Raji (cell line): ENCODE measurements at regions not wholly inside any gene's neighbourhood (a gene's known extent, or its start where the extent isn't known, plus 50 kb on each side); places are given as distances from the start of the nearest gene placed in this dataset.

Source experiments
- POLR2A ChIP-seq: IDR thresholded peaks from 2 replicates; pipeline ENCODE4 v1.6.1; 2011; ENCODE audit warnings: low read depth, low read length, control low read depth; ENCODE audit not compliant: insufficient read depth

GRCh38 chr6:150764334-150765066 is 101.0 kb upstream of the MTHFD1L start:
- TF ChIP-seq POLR2A: no peak

- TF ChIP-seq POLR2A: no peak
Observed at GRCh38 chr6:150765067-150765764, 100.3 kb upstream of the MTHFD1L start.

- TF ChIP-seq POLR2A: no peak
Observed at GRCh38 chr6:150766201-150766997, 99.1 kb upstream of the MTHFD1L start.

- no peak for TF ChIP-seq POLR2A
Observed at GRCh38 chr6:150767161-150767560, 98.3 kb upstream of the MTHFD1L start.

GRCh38 chr6:150767571-150768018 is 97.9 kb upstream of the MTHFD1L start:
- no peak for TF ChIP-seq POLR2A

GRCh38 chr6:150770637-150771036 is 94.9 kb upstream of the MTHFD1L start:
- TF ChIP-seq POLR2A: no peak

- TF ChIP-seq POLR2A: no peak
Observed at GRCh38 chr6:150773969-150774368, 91.5 kb upstream of the MTHFD1L start.

- no peak for TF ChIP-seq POLR2A
Observed at GRCh38 chr6:150775415-150776203, 89.9 kb upstream of the MTHFD1L start.

GRCh38 chr6:150777736-150778135 is 87.8 kb upstream of the MTHFD1L start:
- no peak for TF ChIP-seq POLR2A

GRCh38 chr6:150783813-150784212 is 81.7 kb upstream of the MTHFD1L start:
- no peak for TF ChIP-seq POLR2A

GRCh38 chr6:150787429-150787828 is 78.1 kb upstream of the MTHFD1L start:
- TF ChIP-seq POLR2A: no peak

GRCh38 chr6:150788089-150788488 is 77.4 kb upstream of the MTHFD1L start:
- no peak for TF ChIP-seq POLR2A

- TF ChIP-seq POLR2A: no peak
Observed at GRCh38 chr6:150791717-150792116, 73.8 kb upstream of the MTHFD1L start.

GRCh38 chr6:150797949-150798348 is 67.6 kb upstream of the MTHFD1L start:
- TF ChIP-seq POLR2A: no peak

- no peak for TF ChIP-seq POLR2A
Observed at GRCh38 chr6:150799276-150799805, 66.2 kb upstream of the MTHFD1L start.
